IMR-90 (cell line): ENCODE measurements at regions not wholly inside any gene's neighbourhood (a gene's known extent, or its start where the extent isn't known, plus 50 kb on each side); places are given as distances from the start of the nearest gene placed in this dataset.

Experiments
- ATAC-seq: fragments of 200-7000 bp; cut with Tn5 transposase; 2 replicates; pipeline ENCODE4 v1.9.1; 2020; ENCODE audit warnings: low read depth, mild to moderate bottlenecking, moderate library complexity
- BruUV-seq: library from RNA; stranded (reverse); fragments of 400-500 nt; replicated peaks from 2 replicates; lab custom pipeline; 2021; lab: Mats Ljungman, UMichigan
- CTCF ChIA-PET: fragments of 300-600 bp; formaldehyde crosslinking; extraction: SDS; loops from one replicate; lab custom pipeline; 2021; ENCODE audit warnings: antibody characterized with exemption; lab: Yijun Ruan, JAX
- POLR2A ChIA-PET: fragments of 300-600 bp; sonication (Branson Sonifier 250); formaldehyde crosslinking; loops from one replicate; lab custom pipeline; 2022; ENCODE audit warnings: antibody characterized with exemption; ENCODE audit not compliant: unreplicated experiment; lab: Charles Lee
- DNase-seq: peaks from one replicate; pipeline ENCODE4 v3.0.0; 2013
- H2AFZ ChIP-seq: replicated peaks from 2 replicates; pipeline ENCODE3; 2013; ENCODE audit warnings: low read length, mild to moderate bottlenecking; ENCODE audit not compliant: poor library complexity
- H2AK5ac ChIP-seq: 2 replicates; pipeline ENCODE4 v1.6.1; 2013; ENCODE audit warnings: low read depth, low read length, inconsistent platforms
- H2AK9ac ChIP-seq: replicated peaks from 2 replicates; pipeline ENCODE3; 2013; ENCODE audit warnings: mild to moderate bottlenecking, low read depth, low read length, moderate library complexity; ENCODE audit not compliant: poor library complexity
- H2BK120ac ChIP-seq: 2 replicates; pipeline ENCODE4 v1.6.1; 2013; ENCODE audit warnings: low read depth, low read length, inconsistent platforms
- H2BK15ac ChIP-seq: 3 replicates; pipeline ENCODE4 v1.6.1; 2013; ENCODE audit warnings: low read depth, low read length, inconsistent platforms
- H2BK20ac ChIP-seq: 2 replicates; pipeline ENCODE4 v1.6.1; 2013; ENCODE audit warnings: low read depth, mild to moderate bottlenecking, inconsistent platforms, low read length, moderate library complexity
- H2BK5ac ChIP-seq: 2 replicates; pipeline ENCODE4 v1.6.1; 2013; ENCODE audit warnings: mild to moderate bottlenecking, low read depth, low read length, inconsistent platforms; ENCODE audit not compliant: poor library complexity, severe bottlenecking
- H3K14ac ChIP-seq: replicated peaks from 2 replicates; pipeline ENCODE4 v1.6.1; 2013; ENCODE audit warnings: low read depth, low read length, inconsistent platforms
- H3K18ac ChIP-seq: 2 replicates; pipeline ENCODE4 v1.6.1; 2013; ENCODE audit warnings: low read depth, low read length, control low read depth
- H3K23ac ChIP-seq: 2 replicates; pipeline ENCODE4 v1.6.1; 2013; ENCODE audit warnings: low read depth, low read length, inconsistent platforms
- H3K27ac ChIP-seq: 2 replicates; pipeline ENCODE4 v1.5.1; 2013; ENCODE audit warnings: mild to moderate bottlenecking, control low read depth, low read length; ENCODE audit not compliant: insufficient read depth
- H3K27me3 ChIP-seq: 2 replicates; pipeline ENCODE4 v1.6.1; 2013; ENCODE audit warnings: low read length; ENCODE audit not compliant: control insufficient read depth, insufficient read depth
- H3K36me3 ChIP-seq: 2 replicates; pipeline ENCODE4 v1.6.1; 2013; ENCODE audit warnings: low read length, mixed read lengths; ENCODE audit not compliant: control insufficient read depth, insufficient read depth
- H3K4ac ChIP-seq: 2 replicates; pipeline ENCODE4 v1.6.1; 2013; ENCODE audit warnings: low read depth, low read length, inconsistent platforms
- H3K4me1 ChIP-seq: 2 replicates; pipeline ENCODE4 v1.6.1; 2013; ENCODE audit warnings: low read length, mixed read lengths; ENCODE audit not compliant: control insufficient read depth, insufficient read depth
- H3K4me2 ChIP-seq: 2 replicates; pipeline ENCODE4 v1.6.1; 2013; ENCODE audit warnings: low read depth, mild to moderate bottlenecking, control low read depth, low read length, moderate library complexity
- H3K4me3 ChIP-seq: 2 replicates; pipeline ENCODE4 v1.5.1; 2013; ENCODE audit warnings: low read depth, mild to moderate bottlenecking, control low read depth, low read length, moderate library complexity; ENCODE audit not compliant: insufficient read depth
- H3K56ac ChIP-seq: 2 replicates; pipeline ENCODE4 v1.6.1; 2013; ENCODE audit warnings: low read length, inconsistent platforms; ENCODE audit not compliant: insufficient read depth; ENCODE audit errors: extremely low read depth
- H3K79me1 ChIP-seq, 2 experiments: 2 replicates each; pipeline ENCODE4 v1.6.1; 2013; ENCODE audit warnings: low read length in 2 of 2, inconsistent platforms in 1 of 2, low read depth in 1 of 2
- H3K9ac ChIP-seq: 2 replicates; pipeline ENCODE4 v1.6.1; 2013; ENCODE audit warnings: low read depth, low read length, control low read depth
- H3K9me1 ChIP-seq: 2 replicates; pipeline ENCODE4 v1.6.1; 2013; ENCODE audit warnings: low read length, inconsistent platforms; ENCODE audit not compliant: insufficient read depth
- H3K9me3 ChIP-seq: 2 replicates; pipeline ENCODE4 v1.6.1; 2013; ENCODE audit warnings: low read length; ENCODE audit not compliant: control insufficient read depth, insufficient read depth
- H4K20me1 ChIP-seq: 2 replicates; pipeline ENCODE4 v1.6.1; 2013; ENCODE audit warnings: low read length, inconsistent platforms; ENCODE audit not compliant: insufficient read depth
- H4K5ac ChIP-seq: 2 replicates; pipeline ENCODE4 v1.6.1; 2013; ENCODE audit warnings: mild to moderate bottlenecking, low read depth, low read length, control low read depth
- H4K8ac ChIP-seq, 2 experiments: 2 replicates each; pipeline ENCODE4 v1.6.1; 2013; ENCODE audit warnings: low read depth in 2 of 2, low read length in 2 of 2, control low read depth in 1 of 2, inconsistent platforms in 1 of 2
- H4K91ac ChIP-seq: 2 replicates; pipeline ENCODE4 v1.6.1; 2013; ENCODE audit warnings: low read depth, low read length, inconsistent platforms; ENCODE audit not compliant: insufficient read depth
- BHLHE40 ChIP-seq: fragments of 150-350 bp; IDR thresholded peaks from 2 replicates; pipeline ENCODE4 v1.6.1; 2016; ENCODE audit warnings: mild to moderate bottlenecking, low read depth, low read length
- CEBPB ChIP-seq: IDR thresholded peaks from 2 replicates; pipeline ENCODE4 v1.6.1; 2012; ENCODE audit warnings: low read depth, low read length, improper control_type of control experiment
- CHD1 ChIP-seq: IDR thresholded peaks from 2 replicates; pipeline ENCODE4 v1.6.1; 2012; ENCODE audit warnings: low read depth, low read length, improper control_type of control experiment
- FOS ChIP-seq: fragments of 150-350 bp; IDR thresholded peaks from 2 replicates; pipeline ENCODE4 v1.6.1; 2016; ENCODE audit warnings: low read depth, low read length
- MAFK ChIP-seq: IDR thresholded peaks from 2 replicates; pipeline ENCODE4 v1.6.1; 2012; ENCODE audit warnings: low read depth, low read length, improper control_type of control experiment
- MAZ ChIP-seq: IDR thresholded peaks from 2 replicates; pipeline ENCODE4 v1.6.1; 2012; ENCODE audit warnings: low read depth, mild to moderate bottlenecking, low read length, improper control_type of control experiment, moderate library complexity, borderline replicate concordance
- MXI1 ChIP-seq: IDR thresholded peaks from 2 replicates; pipeline ENCODE4 v1.6.1; 2012; ENCODE audit warnings: low read depth, mild to moderate bottlenecking, low read length, moderate library complexity, borderline replicate concordance
- NFE2L2 ChIP-seq: fragments of 150-350 bp; IDR thresholded peaks from 2 replicates; pipeline ENCODE4 v1.6.1; 2016; ENCODE audit warnings: low read depth, mild to moderate bottlenecking, low read length
- POLR2A ChIP-seq: IDR thresholded peaks from 2 replicates; pipeline ENCODE4 v1.6.1; 2012; ENCODE audit warnings: mild to moderate bottlenecking, low read depth, low read length
- RAD21 ChIP-seq: IDR thresholded peaks from 2 replicates; pipeline ENCODE4 v1.6.1; 2012; ENCODE audit warnings: low read length, improper control_type of control experiment
- RCOR1 ChIP-seq: IDR thresholded peaks from 2 replicates; pipeline ENCODE4 v1.6.1; 2012; ENCODE audit warnings: mild to moderate bottlenecking, low read length, improper control_type of control experiment; ENCODE audit not compliant: insufficient replicate concordance
- RFX5 ChIP-seq: IDR thresholded peaks from 2 replicates; pipeline ENCODE4 v1.8.0; 2012; ENCODE audit warnings: low read depth, mild to moderate bottlenecking, low read length, moderate library complexity
- SMC3 ChIP-seq: fragments of 150-350 bp; IDR thresholded peaks from 2 replicates; pipeline ENCODE4 v1.6.1; 2016; ENCODE audit warnings: low read depth, mild to moderate bottlenecking, antibody characterized with exemption, low read length, moderate library complexity
- WGBS, 2 experiments: methylation state at CpG; one replicate each; pipeline versions ENCODE4 v1.1.5 to v1.1.7; 2013; ENCODE audit warnings: missing lambda C conversion rate in 2 of 2; ENCODE audit not compliant: insufficient read length in 1 of 2; ENCODE audit errors: extremely low coverage in 2 of 2; 5-methylcytosine and 5-hydroxymethylcytosine counted together
- dilution Hi-C: fragments of 300-500 bp; cut with HindIII; formaldehyde crosslinking; loops from one replicate; pipeline ENCODE4 v1.14.3; 2018; ENCODE audit warnings: low sequenced_read_pairs; ENCODE audit not compliant: unreplicated experiment
- in situ Hi-C: fragments of 300-500 bp; cut with MboI; formaldehyde crosslinking; loops from 3 replicates; pipeline ENCODE4 v1.14.3; 2019; ENCODE audit warnings: low sequenced_read_pairs, inconsistent platforms, mixed read lengths
- intact Hi-C: fragments of 100-400 bp; cut with micrococcal nuclease; formaldehyde crosslinking; loops from 2 replicates; pipeline ENCODE4 v1.10.0; 2022
- TF ChIP-seq, protein P1 (sequence below): fragments of 150-350 bp; IDR thresholded peaks from 2 replicates; pipeline ENCODE4 v1.6.1; 2017; ENCODE audit warnings: mild to moderate bottlenecking, antibody characterized with exemption, low read length, low read depth
- TF ChIP-seq, protein P2 (sequence below): conservative IDR thresholded peaks from 2 replicates; pipeline ENCODE4 v1.5.1; 2012; ENCODE audit warnings: mild to moderate bottlenecking, low read depth, low read length, improper control_type of control experiment
- TF ChIP-seq, protein P3 (sequence below): fragments of 150-350 bp; IDR thresholded peaks from 2 replicates; pipeline ENCODE4 v1.6.1; 2016; ENCODE audit warnings: low read depth, mild to moderate bottlenecking, low read length, moderate library complexity, borderline replicate concordance

DNA sequence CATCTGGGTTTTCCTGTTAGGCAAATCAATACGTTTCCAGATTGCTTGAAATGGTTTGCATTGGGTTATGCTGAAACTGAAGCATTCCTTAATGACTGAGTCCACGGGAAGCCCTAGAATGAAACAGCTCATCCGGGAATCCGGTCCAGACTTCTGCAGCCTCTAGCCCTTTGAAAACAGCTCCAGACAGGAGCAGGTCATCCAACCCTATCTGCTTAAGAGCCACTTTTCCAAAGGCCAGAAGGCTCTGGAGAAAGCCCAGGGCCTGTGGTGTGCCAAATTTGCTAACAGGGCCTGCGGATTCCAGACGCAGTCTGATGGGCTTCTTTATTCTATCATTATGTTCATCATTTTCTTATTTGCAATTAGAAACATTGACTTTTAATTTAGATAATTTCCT lies 265.4 kb downstream of the SKIDA1 start:
- H3K56ac ChIP-seq = no peak overlapping the region
- in situ Hi-C loops = no loop called here
- ATAC-seq (no peak), DNase-seq (no peak)
- no TSS peak for BruUV-seq
- H4K20me1 ChIP-seq = no peaks in the 10 kb centered on the region
- H3K9me3 ChIP-seq = no peaks in the 10 kb centered on the region
- no peaks in the 10 kb centered on the region for H3K4me1 ChIP-seq
- H2BK120ac ChIP-seq = no peak overlapping the region
- no peak overlapping the region for H4K91ac ChIP-seq
- intact Hi-C loops = no loop called here
- no peak overlapping the region for H3K4me2 ChIP-seq
- no peak overlapping the region for H3K4me3 ChIP-seq
- no peak overlapping the region for H2BK5ac ChIP-seq
- WGBS, 2 experiments = 80% methylated on average over 1 of the region's 6 CpGs; no CpG with 5 or more reads in 1 of the 2 experiments
- no peak overlapping the region for H4K5ac ChIP-seq
- no peak overlapping the region for H4K8ac ChIP-seq
- no peaks in the 10 kb centered on the region for H3K79me1 ChIP-seq
- TF ChIP-seq NFE2L2 (no peak), MXI1 (no peak), BHLHE40 (no peak), SMC3 (no peak), RCOR1 (no peak), RFX5 (no peak), MAFK (no peak), FOS (no peak), RAD21 (no peak), POLR2A (no peak), CEBPB (no peak), CHD1 (no peak), MAZ (no peak)
- TF ChIP-seq, protein P1, sequence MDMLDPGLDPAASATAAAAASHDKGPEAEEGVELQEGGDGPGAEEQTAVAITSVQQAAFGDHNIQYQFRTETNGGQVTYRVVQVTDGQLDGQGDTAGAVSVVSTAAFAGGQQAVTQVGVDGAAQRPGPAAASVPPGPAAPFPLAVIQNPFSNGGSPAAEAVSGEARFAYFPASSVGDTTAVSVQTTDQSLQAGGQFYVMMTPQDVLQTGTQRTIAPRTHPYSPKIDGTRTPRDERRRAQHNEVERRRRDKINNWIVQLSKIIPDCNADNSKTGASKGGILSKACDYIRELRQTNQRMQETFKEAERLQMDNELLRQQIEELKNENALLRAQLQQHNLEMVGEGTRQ = no peak
- TF ChIP-seq, protein P2, sequence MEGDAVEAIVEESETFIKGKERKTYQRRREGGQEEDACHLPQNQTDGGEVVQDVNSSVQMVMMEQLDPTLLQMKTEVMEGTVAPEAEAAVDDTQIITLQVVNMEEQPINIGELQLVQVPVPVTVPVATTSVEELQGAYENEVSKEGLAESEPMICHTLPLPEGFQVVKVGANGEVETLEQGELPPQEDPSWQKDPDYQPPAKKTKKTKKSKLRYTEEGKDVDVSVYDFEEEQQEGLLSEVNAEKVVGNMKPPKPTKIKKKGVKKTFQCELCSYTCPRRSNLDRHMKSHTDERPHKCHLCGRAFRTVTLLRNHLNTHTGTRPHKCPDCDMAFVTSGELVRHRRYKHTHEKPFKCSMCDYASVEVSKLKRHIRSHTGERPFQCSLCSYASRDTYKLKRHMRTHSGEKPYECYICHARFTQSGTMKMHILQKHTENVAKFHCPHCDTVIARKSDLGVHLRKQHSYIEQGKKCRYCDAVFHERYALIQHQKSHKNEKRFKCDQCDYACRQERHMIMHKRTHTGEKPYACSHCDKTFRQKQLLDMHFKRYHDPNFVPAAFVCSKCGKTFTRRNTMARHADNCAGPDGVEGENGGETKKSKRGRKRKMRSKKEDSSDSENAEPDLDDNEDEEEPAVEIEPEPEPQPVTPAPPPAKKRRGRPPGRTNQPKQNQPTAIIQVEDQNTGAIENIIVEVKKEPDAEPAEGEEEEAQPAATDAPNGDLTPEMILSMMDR = no peak
- TF ChIP-seq, protein P3, sequence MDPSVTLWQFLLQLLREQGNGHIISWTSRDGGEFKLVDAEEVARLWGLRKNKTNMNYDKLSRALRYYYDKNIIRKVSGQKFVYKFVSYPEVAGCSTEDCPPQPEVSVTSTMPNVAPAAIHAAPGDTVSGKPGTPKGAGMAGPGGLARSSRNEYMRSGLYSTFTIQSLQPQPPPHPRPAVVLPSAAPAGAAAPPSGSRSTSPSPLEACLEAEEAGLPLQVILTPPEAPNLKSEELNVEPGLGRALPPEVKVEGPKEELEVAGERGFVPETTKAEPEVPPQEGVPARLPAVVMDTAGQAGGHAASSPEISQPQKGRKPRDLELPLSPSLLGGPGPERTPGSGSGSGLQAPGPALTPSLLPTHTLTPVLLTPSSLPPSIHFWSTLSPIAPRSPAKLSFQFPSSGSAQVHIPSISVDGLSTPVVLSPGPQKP = no peak
- POLR2A ChIA-PET = no interaction called here
- no peak overlapping the region for H2BK15ac ChIP-seq
- no peak overlapping the region for H3K9ac ChIP-seq
- H3K27me3 ChIP-seq = peaks cover 4% of the 10 kb centered on the region
- H2AK9ac ChIP-seq = no peak overlapping the region
- no peak overlapping the region for H3K27ac ChIP-seq
- no peaks in the 10 kb centered on the region for H3K36me3 ChIP-seq
- no peak overlapping the region for H3K18ac ChIP-seq
- H3K4ac ChIP-seq = no peak overlapping the region
- H3K9me1 ChIP-seq = no peaks in the 10 kb centered on the region
- no peak overlapping the region for H2AFZ ChIP-seq
- dilution Hi-C loops = no loop called here
- no peak overlapping the region for H3K23ac ChIP-seq
- no peak overlapping the region for H2BK20ac ChIP-seq
- no peak overlapping the region for H3K14ac ChIP-seq
- no peak overlapping the region for H2AK5ac ChIP-seq
- CTCF ChIA-PET = no interaction called here
